Neural progenitor cell (in vitro differentiated cells): ENCODE measurements at regions not wholly inside any gene's neighbourhood (a gene's known extent, or its start where the extent isn't known, plus 50 kb on each side); places are given as distances from the start of the nearest gene placed in this dataset.

Experiments
- DNase-seq: peaks from one replicate; pipeline ENCODE4 v3.0.0-alpha.2; 2016; ENCODE audit warnings: low spot score
- H2AFZ ChIP-seq: fragments of 200-600 bp; sonication (generic); replicated peaks from 2 replicates; pipeline ENCODE4 v1.6.1; 2016; ENCODE audit warnings: antibody characterized with exemption
- H3F3A ChIP-seq: fragments of 200-600 bp; sonication (generic); 2 replicates; pipeline ENCODE4 v1.6.1; 2016; ENCODE audit warnings: antibody characterized with exemption, low read depth
- H3K27ac ChIP-seq: fragments of 200-600 bp; sonication (generic); 2 replicates; pipeline ENCODE4 v1.5.1; 2016; ENCODE audit warnings: mild to moderate bottlenecking
- H3K27me3 ChIP-seq: fragments of 200-600 bp; sonication (generic); 2 replicates; pipeline ENCODE4 v1.6.1; 2016; ENCODE audit warnings: mild to moderate bottlenecking, moderate library complexity
- H3K36me3 ChIP-seq: fragments of 200-600 bp; sonication (generic); 2 replicates; pipeline ENCODE4 v1.5.1; 2016
- H3K4me1 ChIP-seq: fragments of 200-600 bp; sonication (generic); 2 replicates; pipeline ENCODE4 v1.6.1; 2016; ENCODE audit warnings: mixed run types
- H3K4me2 ChIP-seq: fragments of 200-600 bp; sonication (generic); 2 replicates; pipeline ENCODE4 v1.6.1; 2016
- H3K4me3 ChIP-seq: fragments of 200-600 bp; sonication (generic); 2 replicates; pipeline ENCODE4 v1.5.1; 2016
- H3K79me2 ChIP-seq: fragments of 200-600 bp; sonication (generic); 2 replicates; pipeline ENCODE4 v1.6.1; 2016; ENCODE audit warnings: low read depth
- H3K9ac ChIP-seq: fragments of 200-600 bp; sonication (generic); 2 replicates; pipeline ENCODE4 v1.6.1; 2016
- H3K9me3 ChIP-seq: fragments of 200-600 bp; sonication (generic); 2 replicates; pipeline ENCODE4 v1.5.1; 2016; ENCODE audit warnings: low read depth
- H4K20me1 ChIP-seq: fragments of 200-600 bp; sonication (generic); 2 replicates; pipeline ENCODE4 v1.6.1; 2016; ENCODE audit warnings: low read depth
- H3K27ac Mint-ChIP-seq: 3 replicates; pipeline ENCODE4 v1.8.0; 2021; ENCODE audit warnings: mixed read lengths
- H3K27me3 Mint-ChIP-seq: 2 replicates; pipeline ENCODE4 v1.8.0; 2022; ENCODE audit warnings: low read depth, mild to moderate bottlenecking, inconsistent platforms, moderate library complexity, mixed read lengths; ENCODE audit not compliant: insufficient read depth
- H3K36me3 Mint-ChIP-seq: 3 replicates; pipeline ENCODE4 v1.8.0; 2021; ENCODE audit warnings: mixed read lengths
- H3K4me1 Mint-ChIP-seq: 3 replicates; pipeline ENCODE4 v1.8.0; 2021; ENCODE audit warnings: mixed read lengths
- H3K4me3 Mint-ChIP-seq: 3 replicates; pipeline ENCODE4 v1.8.0; 2021; ENCODE audit warnings: mild to moderate bottlenecking, moderate library complexity, mixed read lengths
- H3K9me3 Mint-ChIP-seq: 3 replicates; pipeline ENCODE4 v1.8.0; 2020; ENCODE audit warnings: mixed read lengths
- CTCF ChIP-seq: fragments of 200-600 bp; sonication (generic); IDR thresholded peaks from 2 replicates; pipeline ENCODE4 v1.5.1; 2017; ENCODE audit warnings: antibody characterized with exemption, mild to moderate bottlenecking
- EZH2 ChIP-seq: fragments of 200-600 bp; sonication (generic); IDR thresholded peaks from 2 replicates; pipeline ENCODE4 v1.6.1; 2017; ENCODE audit warnings: antibody characterized with exemption, mild to moderate bottlenecking, moderate library complexity
- EZH2phosphoT487 ChIP-seq: fragments of 200-600 bp; sonication (generic); IDR thresholded peaks from 2 replicates; pipeline ENCODE4 v1.6.1; 2017; ENCODE audit warnings: antibody characterized with exemption

GRCh38 chr4:27728892-27729291, 868.3 kb downstream of the STIM2 start:
- Mint-ChIP-seq H3K4me3 (no peak overlapping the region), H3K27ac (no peak overlapping the region), H3K9me3 (no peaks in the 10 kb centered on the region), H3K4me1 (no peaks in the 10 kb centered on the region), H3K27me3 (no peaks in the 10 kb centered on the region), H3K36me3 (no peaks in the 10 kb centered on the region)
- Histone ChIP-seq H3K4me2 (no peak overlapping the region), H4K20me1 (no peaks in the 10 kb centered on the region), H3K27me3 (no peaks in the 10 kb centered on the region), H3K4me3 (no peak overlapping the region), H3K9me3 (no peaks in the 10 kb centered on the region), H3K9ac (no peak overlapping the region), H3K27ac (no peak overlapping the region), H3K36me3 (no peaks in the 10 kb centered on the region), H3K4me1 (no peaks in the 10 kb centered on the region), H3F3A (no peaks in the 10 kb centered on the region), H2AFZ (no peak overlapping the region), H3K79me2 (no peaks in the 10 kb centered on the region)
- DNase-seq = no peak
- no peak for TF ChIP-seq EZH2
- no peak for TF ChIP-seq EZH2phosphoT487
- TF ChIP-seq CTCF = no peak

- no peaks in the 10 kb centered on the region for H3K36me3 ChIP-seq
- H3K4me1 ChIP-seq = no peaks in the 10 kb centered on the region
- Mint-ChIP-seq H3K9me3 (peaks cover 5% of the 10 kb centered on the region), H3K27me3 (no peaks in the 10 kb centered on the region), H3K4me3 (no peak overlapping the region), H3K27ac (no peak overlapping the region), H3K36me3 (no peaks in the 10 kb centered on the region), H3K4me1 (no peaks in the 10 kb centered on the region)
- no peaks in the 10 kb centered on the region for H3K27me3 ChIP-seq
- no peaks in the 10 kb centered on the region for H3K79me2 ChIP-seq
- no peak overlapping the region for H3K27ac ChIP-seq
- H4K20me1 ChIP-seq = no peaks in the 10 kb centered on the region
- no peak for DNase-seq
- TF ChIP-seq EZH2phosphoT487 (no peak), CTCF (no peak), EZH2 (no peak)
- no peak overlapping the region for H3K4me3 ChIP-seq
- no peak overlapping the region for H3K9ac ChIP-seq
- peak overlapping the region; percentile 26 for H2AFZ ChIP-seq
- H3F3A ChIP-seq = no peaks in the 10 kb centered on the region
- H3K9me3 ChIP-seq = no peaks in the 10 kb centered on the region
- no peak overlapping the region for H3K4me2 ChIP-seq
These were observed 882.2 kb downstream of the STIM2 start for GRCh38 chr4:27742816-27743215.

GRCh38 chr4:27759611-27760575, 899.3 kb downstream of the STIM2 start:
- H3K36me3 ChIP-seq = no peaks in the 10 kb centered on the region
- no peak overlapping the region for H3K4me3 ChIP-seq
- no peaks in the 10 kb centered on the region for H3K9me3 ChIP-seq
- no peak overlapping the region for H2AFZ ChIP-seq
- H3K79me2 ChIP-seq = no peaks in the 10 kb centered on the region
- H3K4me1 ChIP-seq = no peaks in the 10 kb centered on the region
- H4K20me1 ChIP-seq = no peaks in the 10 kb centered on the region
- TF ChIP-seq EZH2phosphoT487 = no peak
- DNase-seq = no peak
- Mint-ChIP-seq H3K36me3 (no peaks in the 10 kb centered on the region), H3K27me3 (no peaks in the 10 kb centered on the region), H3K27ac (no peak overlapping the region), H3K9me3 (no peaks in the 10 kb centered on the region), H3K4me3 (no peak overlapping the region), H3K4me1 (no peaks in the 10 kb centered on the region)
- H3K27ac ChIP-seq = no peak overlapping the region
- no peaks in the 10 kb centered on the region for H3K27me3 ChIP-seq
- no peak overlapping the region for H3K9ac ChIP-seq
- no peak overlapping the region for H3K4me2 ChIP-seq
- H3F3A ChIP-seq = no peaks in the 10 kb centered on the region
